ENCODE measurements at regions not wholly inside any gene's neighbourhood (a gene's known extent, or its start where the extent isn't known, plus 50 kb on each side); places are given as distances from the start of the nearest gene placed in this dataset.

DNA sequence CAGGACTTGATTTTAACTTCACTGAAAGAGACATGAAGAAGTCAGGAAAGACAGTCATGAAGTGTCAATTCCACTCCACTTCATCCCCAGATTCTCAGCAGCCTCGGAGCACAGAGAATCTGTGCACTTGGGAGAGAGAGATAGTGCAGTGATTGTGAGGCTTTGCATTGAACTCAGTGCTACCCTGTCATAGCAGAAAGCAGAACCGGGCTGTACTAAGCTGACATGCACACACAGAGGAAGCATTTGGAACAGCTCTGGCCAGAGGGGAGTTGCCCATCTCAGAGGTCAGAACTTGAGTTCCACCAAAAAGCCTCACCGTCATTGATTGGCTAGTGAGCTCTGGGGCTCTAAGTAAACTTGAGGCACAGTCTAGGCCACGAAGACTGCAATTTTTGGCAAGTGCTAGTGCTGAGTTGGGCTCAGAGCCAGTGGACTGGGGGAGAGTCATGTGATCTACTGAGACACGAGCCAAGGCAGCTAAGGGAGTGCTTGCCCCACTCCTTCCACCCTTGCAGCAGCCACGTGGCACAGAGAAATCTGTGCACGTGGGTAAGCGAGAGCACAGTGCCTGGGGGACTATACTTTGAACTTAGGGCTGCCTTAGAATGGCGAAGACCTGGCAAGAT, 810.2 kb upstream of the ADAMTS5 start:
- Mint-ChIP-seq H3K27me3 (ENCODE audit: insufficient read depth) (no peaks in the 10 kb centered on the region), H3K9me3 (no peaks in the 10 kb centered on the region), H3K4me3 (no peak overlapping the region), H3K27ac (no peak overlapping the region), H3K36me3 (ENCODE audit: low read depth) (no peaks in the 10 kb centered on the region), H3K4me1 (peaks cover 4% of the 10 kb centered on the region)
- no peaks in the 10 kb centered on the region for H3K27me3 ChIP-seq (ENCODE audit: control insufficient read depth, insufficient read depth, low read length, poor library complexity, severe bottlenecking)
- 92 to 93% methylated on average over 6 to 9 of the region's 9 CpGs for WGBS, 2 experiments (ENCODE audit: insufficient coverage in 1 of 2, insufficient read length in 1 of 2)
- H3K4me3 ChIP-seq (ENCODE audit: low read length), result no peak overlapping the region
- TF ChIP-seq, protein P1, sequence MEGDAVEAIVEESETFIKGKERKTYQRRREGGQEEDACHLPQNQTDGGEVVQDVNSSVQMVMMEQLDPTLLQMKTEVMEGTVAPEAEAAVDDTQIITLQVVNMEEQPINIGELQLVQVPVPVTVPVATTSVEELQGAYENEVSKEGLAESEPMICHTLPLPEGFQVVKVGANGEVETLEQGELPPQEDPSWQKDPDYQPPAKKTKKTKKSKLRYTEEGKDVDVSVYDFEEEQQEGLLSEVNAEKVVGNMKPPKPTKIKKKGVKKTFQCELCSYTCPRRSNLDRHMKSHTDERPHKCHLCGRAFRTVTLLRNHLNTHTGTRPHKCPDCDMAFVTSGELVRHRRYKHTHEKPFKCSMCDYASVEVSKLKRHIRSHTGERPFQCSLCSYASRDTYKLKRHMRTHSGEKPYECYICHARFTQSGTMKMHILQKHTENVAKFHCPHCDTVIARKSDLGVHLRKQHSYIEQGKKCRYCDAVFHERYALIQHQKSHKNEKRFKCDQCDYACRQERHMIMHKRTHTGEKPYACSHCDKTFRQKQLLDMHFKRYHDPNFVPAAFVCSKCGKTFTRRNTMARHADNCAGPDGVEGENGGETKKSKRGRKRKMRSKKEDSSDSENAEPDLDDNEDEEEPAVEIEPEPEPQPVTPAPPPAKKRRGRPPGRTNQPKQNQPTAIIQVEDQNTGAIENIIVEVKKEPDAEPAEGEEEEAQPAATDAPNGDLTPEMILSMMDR (conservative IDR thresholded peaks at IDR 0.05), result no peak
- H3K36me3 ChIP-seq (ENCODE audit: control insufficient read depth, insufficient read depth, low read length), result no peaks in the 10 kb centered on the region
- H3K9ac ChIP-seq (ENCODE audit: extremely low read depth, low read length, poor library complexity, severe bottlenecking), result no peak overlapping the region
- no peaks in the 10 kb centered on the region for H3K9me3 ChIP-seq (ENCODE audit: control insufficient read depth, low read length)
- no peak overlapping the region for H3K27ac ChIP-seq (ENCODE audit: low read depth, low read length)
- H3K4me1 ChIP-seq (ENCODE audit: control insufficient read depth, insufficient read depth, low read length), result no peaks in the 10 kb centered on the region
- no peak for DNase-seq

DNA sequence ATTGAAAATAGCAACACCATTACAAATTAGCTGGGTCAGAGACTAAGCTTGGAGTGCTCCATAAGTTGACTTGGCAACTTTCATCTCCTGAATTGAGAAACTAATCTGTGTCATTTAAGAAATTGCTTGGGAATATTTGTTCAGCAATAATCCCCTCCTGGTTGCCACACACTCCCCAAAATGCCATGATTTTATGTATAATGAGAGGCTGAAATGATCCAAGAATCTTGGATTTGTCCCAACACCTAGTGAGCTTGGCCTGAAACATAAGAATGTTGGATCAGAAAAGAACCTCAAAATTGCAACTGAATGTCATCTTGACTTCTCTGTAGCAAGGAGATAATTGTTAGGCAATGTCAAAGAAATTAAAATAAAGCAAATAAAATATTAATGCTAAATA, 805.9 kb upstream of the ADAMTS5 start:
- H3K27ac ChIP-seq (ENCODE audit: low read depth, low read length), result no peak overlapping the region
- no peak overlapping the region for H3K4me3 ChIP-seq (ENCODE audit: low read length)
- no peak for DNase-seq
- no peak overlapping the region for H3K27ac Mint-ChIP-seq
- no peaks in the 10 kb centered on the region for H3K36me3 ChIP-seq (ENCODE audit: control insufficient read depth, insufficient read depth, low read length)
- H3K36me3 Mint-ChIP-seq (ENCODE audit: low read depth), result no peaks in the 10 kb centered on the region
- H3K9me3 Mint-ChIP-seq, result no peaks in the 10 kb centered on the region
- no peaks in the 10 kb centered on the region for H3K4me1 Mint-ChIP-seq
- TF ChIP-seq, protein P1 (conservative IDR thresholded peaks at IDR 0.05), result no peak
- no peaks in the 10 kb centered on the region for H3K27me3 Mint-ChIP-seq (ENCODE audit: insufficient read depth)
- H3K4me1 ChIP-seq (ENCODE audit: control insufficient read depth, insufficient read depth, low read length), result no peaks in the 10 kb centered on the region
- H3K27me3 ChIP-seq (ENCODE audit: control insufficient read depth, insufficient read depth, low read length, poor library complexity, severe bottlenecking), result no peaks in the 10 kb centered on the region
- H3K9me3 ChIP-seq (ENCODE audit: control insufficient read depth, low read length), result no peaks in the 10 kb centered on the region
- no peak overlapping the region for H3K4me3 Mint-ChIP-seq
- no peak overlapping the region for H3K9ac ChIP-seq (ENCODE audit: extremely low read depth, low read length, poor library complexity, severe bottlenecking)

DNA sequence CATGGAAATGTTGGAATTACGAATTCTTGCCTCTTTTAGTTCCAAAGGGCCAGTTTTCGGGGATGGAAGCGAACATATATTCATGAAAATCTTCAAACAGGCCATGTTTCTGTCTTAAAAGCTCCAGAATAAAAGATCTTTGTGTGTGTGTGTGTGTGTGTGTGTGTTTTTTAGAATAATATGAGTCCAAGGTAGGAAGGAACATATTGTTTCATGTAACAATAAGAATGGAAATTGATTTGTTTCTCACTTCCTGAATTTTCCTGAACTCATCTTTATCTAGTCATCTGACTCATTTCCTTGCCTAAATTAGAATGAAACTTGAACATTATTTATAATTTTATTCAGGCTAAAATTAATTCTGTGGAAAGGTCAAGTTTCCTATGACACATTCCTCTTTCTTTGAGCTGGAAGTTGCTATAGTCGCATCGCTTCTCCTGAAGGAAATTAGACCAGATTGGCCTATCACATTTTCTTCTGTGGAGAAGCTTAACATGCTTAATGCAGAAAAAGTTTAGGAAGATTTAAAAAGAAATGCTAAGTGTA, 805.1 kb upstream of the ADAMTS5 start:
- Mint-ChIP-seq H3K27me3 (ENCODE audit: insufficient read depth) (no peaks in the 10 kb centered on the region), H3K4me1 (no peaks in the 10 kb centered on the region), H3K9me3 (no peaks in the 10 kb centered on the region), H3K36me3 (ENCODE audit: low read depth) (no peaks in the 10 kb centered on the region), H3K4me3 (no peak overlapping the region), H3K27ac (no peak overlapping the region)
- 92 to 96% methylated on average over 5 of the region's 5 CpGs for WGBS, 2 experiments (ENCODE audit: insufficient coverage in 1 of 2, insufficient read length in 1 of 2)
- TF ChIP-seq, protein P1 (conservative IDR thresholded peaks at IDR 0.05), result no peak
- H3K9ac ChIP-seq (ENCODE audit: extremely low read depth, low read length, poor library complexity, severe bottlenecking), result no peak overlapping the region
- no peak overlapping the region for H3K4me3 ChIP-seq (ENCODE audit: low read length)
- H3K9me3 ChIP-seq (ENCODE audit: control insufficient read depth, low read length), result no peaks in the 10 kb centered on the region
- no peaks in the 10 kb centered on the region for H3K36me3 ChIP-seq (ENCODE audit: control insufficient read depth, insufficient read depth, low read length)
- no peak overlapping the region for H3K27ac ChIP-seq (ENCODE audit: low read depth, low read length)
- no peak for DNase-seq
- no peaks in the 10 kb centered on the region for H3K4me1 ChIP-seq (ENCODE audit: control insufficient read depth, insufficient read depth, low read length)
- no peaks in the 10 kb centered on the region for H3K27me3 ChIP-seq (ENCODE audit: control insufficient read depth, insufficient read depth, low read length, poor library complexity, severe bottlenecking)

All from endodermal cell (in vitro differentiated cells).